ENCODE measurements at regions not wholly inside any gene's neighbourhood (a gene's known extent, or its start where the extent isn't known, plus 50 kb on each side); places are given as distances from the start of the nearest gene placed in this dataset.
"Not testable (repeated sequence)": the region's sequence is repeated elsewhere in the genome, so short reads cannot be mapped to it uniquely, and the experiment has no call there.

DNA sequence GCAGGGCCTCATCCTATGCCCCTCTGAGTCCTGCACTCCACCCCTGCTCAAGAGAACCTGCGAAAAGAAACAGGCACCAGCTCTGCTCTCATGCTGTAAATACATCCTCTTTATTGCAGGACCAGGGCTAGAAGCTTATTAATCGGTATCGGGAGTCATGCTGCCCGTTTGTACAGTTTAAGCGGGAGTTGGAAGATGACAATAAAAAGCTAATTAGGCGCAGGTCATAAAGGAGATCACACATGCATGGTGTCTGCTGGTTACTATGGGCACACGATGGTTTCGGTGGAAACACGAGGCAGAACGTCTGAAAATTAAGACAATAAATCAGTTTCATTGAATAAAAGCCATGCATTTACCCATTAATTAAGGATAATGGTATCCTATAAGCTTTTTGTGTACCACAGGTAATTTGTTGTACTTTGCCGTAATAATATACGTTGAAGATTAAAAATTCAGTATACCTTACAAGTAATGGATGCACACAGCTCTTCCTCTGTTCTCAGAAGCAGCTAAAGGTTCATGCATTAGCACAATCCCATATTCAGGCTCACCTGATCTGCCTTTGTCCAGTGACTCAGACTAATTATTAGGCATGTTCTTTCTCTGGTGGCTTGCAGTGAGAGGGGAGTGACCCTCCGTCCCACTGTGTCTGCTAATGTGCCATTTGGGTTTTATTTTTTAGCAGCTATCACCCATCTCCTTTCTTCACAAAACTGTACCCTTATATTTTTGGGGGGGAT, 406.0 kb downstream of the TSHZ3 start:
- no peak for DNase-seq (ENCODE audit: low read depth in 2 of 2)

- DNase-seq (ENCODE audit: low read depth in 2 of 2) = no peak
These were observed 406.6 kb downstream of the TSHZ3 start for GRCh38 chr19:30942636-30943035.

- DNase-seq (ENCODE audit: low read depth in 2 of 2) = no peak
These were observed 407.6 kb downstream of the TSHZ3 start for GRCh38 chr19:30941591-30941990.

- no peak for DNase-seq (ENCODE audit: low read depth in 2 of 2)
These were observed 413.0 kb downstream of the TSHZ3 start for GRCh38 chr19:30936276-30936675.

- DNase-seq (ENCODE audit: low read depth in 2 of 2) = no peak
These were observed 414.1 kb downstream of the TSHZ3 start for GRCh38 chr19:30935146-30935545.

DNA sequence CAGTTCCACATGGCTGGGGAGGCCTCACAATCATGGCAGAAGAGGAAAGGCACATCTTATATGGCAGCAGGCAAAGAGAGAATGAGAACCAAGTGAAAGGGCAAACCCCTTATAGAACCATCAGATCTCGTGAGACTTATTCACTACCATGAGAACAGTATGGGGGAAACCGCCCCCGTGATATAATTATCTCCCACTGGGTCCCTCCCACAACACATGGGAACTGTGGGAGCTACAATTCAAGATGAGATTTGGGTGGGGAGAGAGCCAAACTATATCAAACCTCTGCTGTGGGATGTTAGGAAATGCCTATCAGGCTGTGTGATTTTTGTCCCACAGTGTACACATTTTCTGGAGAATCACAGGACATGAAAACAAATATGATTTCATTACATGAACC, 415.8 kb downstream of the TSHZ3 start:
- not testable (repeated sequence) for DNase-seq (ENCODE audit: low read depth in 2 of 2)

GRCh38 chr19:30932854-30933253, 416.4 kb downstream of the TSHZ3 start:
- DNase-seq (ENCODE audit: low read depth in 2 of 2) = no peak

DNA sequence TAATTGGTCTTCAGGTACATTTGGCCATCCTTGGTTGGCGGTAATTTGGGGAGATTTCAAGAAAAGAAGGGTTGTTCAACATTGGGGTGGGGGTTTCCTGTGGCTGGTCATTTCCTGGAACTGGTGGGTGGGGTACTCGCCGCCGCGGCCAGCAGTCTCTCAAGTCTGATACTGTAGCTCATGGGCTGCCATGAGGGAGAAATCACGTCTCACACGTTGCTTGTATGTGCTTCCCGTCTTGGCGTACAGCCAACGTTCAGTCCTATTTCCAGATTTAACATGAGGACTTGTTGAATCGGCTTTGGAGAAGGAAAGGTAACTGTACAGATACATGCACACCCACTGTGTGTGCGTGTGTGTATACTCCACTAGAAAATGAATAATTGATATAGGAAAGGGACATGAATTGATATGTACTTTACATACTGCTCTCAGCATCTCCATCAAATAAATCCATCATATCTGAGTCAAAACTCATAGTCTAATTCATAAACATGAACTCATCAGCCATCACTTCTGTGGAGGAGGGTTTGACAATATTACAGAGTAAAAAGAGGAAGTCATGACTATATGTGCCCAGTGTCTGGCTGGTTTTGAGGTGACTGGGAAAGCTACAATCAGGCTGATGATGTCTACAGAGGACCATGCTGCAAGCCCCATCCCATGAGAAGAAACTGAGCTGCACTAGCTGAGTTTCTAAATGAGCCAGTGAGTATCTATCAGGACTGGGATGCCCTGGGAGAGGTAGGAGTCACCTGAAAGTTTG, 418.1 kb downstream of the TSHZ3 start:
- no peak for DNase-seq (ENCODE audit: low read depth in 2 of 2)

DNA sequence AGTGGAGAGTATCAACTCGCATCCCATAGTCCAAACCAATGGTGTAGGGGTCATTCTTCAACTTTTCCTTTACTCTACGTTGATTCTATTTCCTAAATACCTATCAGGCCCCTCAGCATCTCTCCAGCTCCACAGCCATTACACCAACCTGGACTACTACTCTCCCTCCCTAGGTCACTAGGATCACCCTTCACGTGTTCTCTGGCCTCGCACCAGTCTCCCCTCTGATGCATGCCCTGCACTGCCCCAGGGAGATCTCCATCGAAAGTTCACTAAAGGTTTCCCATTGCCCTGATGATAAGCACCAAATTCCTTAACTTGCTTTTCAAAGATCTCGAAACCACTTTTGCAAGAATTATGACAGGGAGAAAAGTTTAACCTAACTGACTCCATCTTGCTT, 421.5 kb downstream of the TSHZ3 start:
- DNase-seq (ENCODE audit: low read depth in 2 of 2) = no peak

DNA sequence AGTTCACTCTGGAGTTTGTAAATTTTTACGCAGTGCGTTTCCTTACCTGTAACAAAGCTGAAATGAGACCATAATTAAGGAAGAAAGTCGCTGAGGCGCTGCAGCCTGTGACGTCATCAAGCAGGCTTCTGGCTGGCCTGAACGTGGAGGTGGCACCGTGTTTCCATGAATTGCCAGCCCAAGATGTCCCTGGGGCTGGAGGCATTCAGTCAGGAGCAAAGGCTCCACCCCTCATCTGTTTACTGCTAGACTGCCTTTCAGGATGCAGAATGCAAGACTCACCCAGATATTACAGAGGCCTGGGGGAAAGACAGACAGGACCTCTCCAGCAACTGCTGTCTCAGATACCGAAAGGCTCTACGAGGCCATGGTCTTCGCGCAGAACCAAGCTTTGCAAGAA, 424.6 kb downstream of the TSHZ3 start:
- DNase-seq (ENCODE audit: low read depth in 2 of 2) = no peak

- DNase-seq (ENCODE audit: low read depth in 2 of 2) = no peak
These were observed 425.1 kb downstream of the TSHZ3 start for GRCh38 chr19:30924069-30924636.

DNA sequence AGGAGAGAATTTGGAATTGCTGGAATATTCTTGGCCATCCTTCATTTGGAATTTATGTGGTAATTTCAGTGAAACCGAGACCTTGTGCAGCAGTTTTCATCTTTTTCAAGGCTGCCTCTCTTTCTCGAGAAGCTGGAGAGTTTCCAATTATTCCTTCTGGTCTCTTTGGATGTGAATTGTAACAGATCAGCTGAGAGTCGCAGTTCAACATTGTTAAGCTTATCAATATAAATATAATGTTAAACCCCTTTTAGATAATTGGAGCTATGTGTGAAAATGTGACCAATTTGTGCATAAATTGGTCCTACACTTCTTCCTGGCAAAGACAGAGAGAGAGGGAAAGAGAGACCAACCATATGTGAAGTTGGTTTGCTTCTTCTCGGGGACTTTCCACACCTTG, 425.6 kb downstream of the TSHZ3 start:
- DNase-seq (ENCODE audit: low read depth in 2 of 2) = no peak

DNA sequence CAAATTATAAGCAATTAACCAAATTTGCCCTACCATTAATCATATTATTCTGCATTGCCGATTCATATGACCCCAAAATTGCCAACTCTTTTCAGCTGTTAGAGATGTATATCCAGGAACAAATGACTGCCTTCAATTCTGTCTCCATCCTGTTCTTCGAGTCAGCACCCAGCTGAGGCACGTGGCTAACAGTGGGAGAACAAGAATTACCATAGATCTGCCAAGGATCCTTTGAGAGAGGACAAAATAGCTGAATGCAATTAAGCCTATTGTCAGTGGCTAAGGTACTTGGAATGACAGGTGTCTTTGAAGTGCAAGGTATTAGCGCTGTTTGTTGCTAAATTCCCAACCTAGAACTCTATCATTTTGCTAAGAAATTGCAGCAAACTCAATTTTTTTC, 426.1 kb downstream of the TSHZ3 start:
- DNase-seq (ENCODE audit: low read depth in 2 of 2) = no peak

- no peak for DNase-seq (ENCODE audit: low read depth in 2 of 2)
These were observed 429.0 kb downstream of the TSHZ3 start for GRCh38 chr19:30920222-30920621.

DNA sequence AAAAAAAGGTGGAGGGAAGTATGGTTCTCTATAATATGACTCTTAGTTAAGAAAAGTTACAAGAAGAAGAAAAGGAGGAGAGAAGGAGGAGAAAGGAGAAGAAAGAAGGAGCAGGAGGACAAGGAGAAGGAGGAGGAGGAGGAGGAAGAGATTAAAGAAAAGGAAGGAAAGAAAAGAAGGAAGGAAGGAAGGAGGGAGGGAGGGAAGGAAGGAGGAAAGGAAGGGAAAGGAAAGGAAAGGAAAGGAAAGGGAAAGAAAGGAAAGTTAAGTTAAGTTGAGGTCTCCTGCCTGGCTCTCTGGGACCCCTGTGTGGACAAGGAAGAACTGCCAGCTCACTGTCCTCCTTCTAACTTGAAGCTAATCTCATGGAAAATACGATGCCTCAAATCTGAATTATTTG, 429.5 kb downstream of the TSHZ3 start:
- no peak for DNase-seq (ENCODE audit: low read depth in 2 of 2)

- DNase-seq (ENCODE audit: low read depth in 2 of 2) = no peak
These were observed 433.0 kb downstream of the TSHZ3 start for GRCh38 chr19:30916238-30916637.

GRCh38 chr19:30911491-30911890, 437.7 kb downstream of the TSHZ3 start:
- no peak for DNase-seq (ENCODE audit: low read depth in 2 of 2)

DNA sequence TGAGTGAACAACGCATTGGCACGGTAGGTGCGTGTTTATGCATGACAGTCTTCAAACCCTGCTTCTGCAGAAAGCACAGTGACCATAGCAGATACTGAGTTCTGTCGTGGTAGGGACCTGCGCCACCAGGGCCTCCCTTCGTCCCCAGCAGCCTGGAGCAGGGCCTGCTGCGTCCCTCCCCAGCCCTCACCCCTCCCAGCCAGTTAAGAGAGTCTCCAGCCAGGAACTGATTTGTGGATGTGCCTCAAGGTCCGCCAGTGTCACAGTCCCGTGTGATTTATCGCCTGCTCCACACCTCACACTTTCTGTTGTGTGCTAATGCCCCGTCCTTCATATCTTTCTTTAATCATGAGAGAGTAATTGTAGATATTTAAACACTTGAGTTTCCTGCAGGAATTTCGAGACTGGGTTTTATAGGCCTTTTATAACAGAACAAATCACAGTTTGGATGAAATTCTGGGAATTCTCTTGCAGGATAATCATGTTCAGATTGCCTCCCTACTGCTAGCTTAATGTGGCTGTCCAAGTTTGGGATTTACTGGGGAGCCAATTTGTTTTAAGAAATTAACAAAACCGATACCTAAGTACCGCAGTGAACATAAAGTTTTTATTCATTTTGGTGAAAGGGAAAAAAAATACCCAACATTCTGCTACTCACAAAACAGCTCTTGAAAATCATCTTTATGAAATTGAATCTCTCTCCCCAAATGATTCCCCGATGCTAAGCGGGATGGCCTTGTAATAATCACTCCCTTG, 438.6 kb downstream of the TSHZ3 start:
- no peak for DNase-seq (ENCODE audit: low read depth in 2 of 2)

GRCh38 chr19:30909216-30909615, 440.0 kb downstream of the TSHZ3 start:
- DNase-seq (ENCODE audit: low read depth in 2 of 2) = no peak

DNA sequence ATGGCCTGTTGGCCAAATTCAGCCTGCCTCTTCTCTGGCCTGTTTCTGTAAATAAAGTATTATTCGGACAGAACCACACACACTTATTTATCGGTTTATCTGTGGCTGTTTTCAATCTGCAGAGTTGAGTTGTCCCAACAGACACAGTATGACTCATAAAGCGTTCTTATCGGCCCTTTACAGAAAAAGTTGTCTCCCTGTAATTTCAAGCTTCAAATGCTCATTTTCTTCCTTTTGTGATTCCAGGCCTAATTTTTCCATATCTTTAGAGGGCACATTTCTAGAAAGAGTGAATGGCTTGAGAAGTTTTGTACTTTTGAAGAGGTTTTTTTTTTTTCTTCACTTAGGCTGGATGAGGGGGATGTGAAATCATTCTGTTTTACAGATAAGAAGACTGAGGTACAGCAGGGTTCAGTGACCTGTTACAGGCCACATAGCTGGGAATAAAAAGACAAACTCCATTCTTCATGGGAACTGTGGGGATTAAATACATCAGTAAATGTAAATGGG, 440.9 kb downstream of the TSHZ3 start:
- DNase-seq (ENCODE audit: low read depth in 2 of 2) = no peak

- no peak for DNase-seq (ENCODE audit: low read depth in 2 of 2)
These were observed 442.4 kb downstream of the TSHZ3 start for GRCh38 chr19:30906871-30907270.

DNA sequence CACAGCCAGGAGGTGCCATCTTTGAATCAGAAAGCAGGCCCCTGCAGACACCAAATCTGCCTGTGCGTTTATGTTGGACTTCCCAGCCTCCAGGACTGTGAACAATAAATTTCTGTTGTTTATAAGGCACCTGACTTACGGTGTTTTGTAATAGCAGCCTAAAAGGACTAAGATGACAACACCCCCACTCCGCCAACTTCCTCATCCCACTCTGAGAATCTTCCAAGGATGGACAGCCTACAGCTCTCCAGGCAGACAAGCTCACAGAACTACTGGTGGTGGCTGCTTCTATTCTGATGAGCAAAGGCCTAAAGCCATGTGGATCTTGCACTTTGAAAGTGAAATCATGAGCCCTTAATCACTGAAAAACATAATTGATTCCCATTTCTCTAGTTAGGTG, 449.2 kb downstream of the TSHZ3 start:
- no peak for DNase-seq (ENCODE audit: low read depth in 2 of 2)

Data from activated CD8-positive, alpha-beta memory T cell treated with anti-CD3 and anti-CD28 coated beads for 4 hours (primary cell).